ENCODE measurements at regions not wholly inside any gene's neighbourhood (a gene's known extent, or its start where the extent isn't known, plus 50 kb on each side); places are given as distances from the start of the nearest gene placed in this dataset.

- TF ChIP-seq POLR2A (IDR thresholded peaks at IDR 0.05) (no peak), CTCF (IDR thresholded peaks at IDR 0.05) (no peak)
Measured at GRCh38 chr7:46833197-46833596, 748.7 kb downstream of the TNS3 start.
